ENCODE measurements at regions not wholly inside any gene's neighbourhood (a gene's known extent, or its start where the extent isn't known, plus 50 kb on each side); places are given as distances from the start of the nearest gene placed in this dataset.
A peak's percentile ranks its signal among the peaks of the same experiment; 100 is the strongest.

GRCh38 chr17:64749306-64749705 lies 87.2 kb upstream of the SMURF2 start:
- TF ChIP-seq CTCF (IDR thresholded peaks at IDR 0.05): no peak

GRCh38 chr17:64747938-64748540 lies 85.9 kb upstream of the SMURF2 start:
- no peak for TF ChIP-seq CTCF (IDR thresholded peaks at IDR 0.05)

- TF ChIP-seq CTCF (IDR thresholded peaks at IDR 0.05): no peak
These were observed 80.2 kb upstream of the SMURF2 start for GRCh38 chr17:64742326-64742725.

GRCh38 chr17:64741038-64741641 lies 79.0 kb upstream of the SMURF2 start:
- no peak for TF ChIP-seq CTCF (IDR thresholded peaks at IDR 0.05)

- no peak for TF ChIP-seq CTCF (IDR thresholded peaks at IDR 0.05)
These were observed 77.4 kb upstream of the SMURF2 start for GRCh38 chr17:64739316-64740058.

GRCh38 chr17:64736804-64737492 lies 74.8 kb upstream of the SMURF2 start:
- peak; percentile 56; the same call in 1 of the 2 replicates for TF ChIP-seq CTCF (IDR thresholded peaks at IDR 0.05)

- TF ChIP-seq CTCF (IDR thresholded peaks at IDR 0.05): no peak
These were observed 70.4 kb upstream of the SMURF2 start for GRCh38 chr17:64732336-64733006.

Data from LNCAP (cell line).